ENCODE measurements at regions not wholly inside any gene's neighbourhood (a gene's known extent, or its start where the extent isn't known, plus 50 kb on each side); places are given as distances from the start of the nearest gene placed in this dataset.

DNA sequence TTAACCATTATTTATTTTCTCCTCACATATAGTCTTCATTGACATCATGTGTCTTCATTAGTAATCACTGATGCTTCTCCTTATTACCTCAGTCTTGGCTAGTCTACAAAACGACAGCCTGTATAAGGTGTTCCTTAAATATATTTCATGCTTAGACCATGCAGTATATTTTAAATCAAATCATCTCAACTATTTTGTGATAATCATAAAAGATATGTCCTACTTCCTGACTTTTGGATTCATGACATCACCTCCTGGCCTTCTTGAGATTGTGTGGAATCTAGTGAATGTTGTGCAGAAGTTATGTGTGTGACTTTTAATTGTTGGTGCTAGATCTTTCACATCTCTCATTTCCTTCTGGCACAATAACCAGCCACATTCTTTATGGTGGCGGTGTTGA, 1339.3 kb upstream of the C9orf72 start:
- H3K4me2 ChIP-seq (ENCODE audit: insufficient read depth, low read length) = no peak overlapping the region
- no peak overlapping the region for H3K9ac ChIP-seq (replicated peaks; ENCODE audit: extremely low read depth, insufficient read depth, low read length)
- H4K20me1 ChIP-seq (replicated peaks; ENCODE audit: control insufficient read depth, extremely low read depth, insufficient read depth, low read length) = no peaks in the 10 kb centered on the region
- no peaks in the 10 kb centered on the region for H3K4me1 ChIP-seq (ENCODE audit: control insufficient read depth, extremely low read depth, insufficient read depth, low read length)
- TF ChIP-seq FOS (IDR thresholded peaks at IDR 0.05; ENCODE audit: borderline replicate concordance, insufficient read depth, low read length) = no peak
- TF ChIP-seq, protein P1, sequence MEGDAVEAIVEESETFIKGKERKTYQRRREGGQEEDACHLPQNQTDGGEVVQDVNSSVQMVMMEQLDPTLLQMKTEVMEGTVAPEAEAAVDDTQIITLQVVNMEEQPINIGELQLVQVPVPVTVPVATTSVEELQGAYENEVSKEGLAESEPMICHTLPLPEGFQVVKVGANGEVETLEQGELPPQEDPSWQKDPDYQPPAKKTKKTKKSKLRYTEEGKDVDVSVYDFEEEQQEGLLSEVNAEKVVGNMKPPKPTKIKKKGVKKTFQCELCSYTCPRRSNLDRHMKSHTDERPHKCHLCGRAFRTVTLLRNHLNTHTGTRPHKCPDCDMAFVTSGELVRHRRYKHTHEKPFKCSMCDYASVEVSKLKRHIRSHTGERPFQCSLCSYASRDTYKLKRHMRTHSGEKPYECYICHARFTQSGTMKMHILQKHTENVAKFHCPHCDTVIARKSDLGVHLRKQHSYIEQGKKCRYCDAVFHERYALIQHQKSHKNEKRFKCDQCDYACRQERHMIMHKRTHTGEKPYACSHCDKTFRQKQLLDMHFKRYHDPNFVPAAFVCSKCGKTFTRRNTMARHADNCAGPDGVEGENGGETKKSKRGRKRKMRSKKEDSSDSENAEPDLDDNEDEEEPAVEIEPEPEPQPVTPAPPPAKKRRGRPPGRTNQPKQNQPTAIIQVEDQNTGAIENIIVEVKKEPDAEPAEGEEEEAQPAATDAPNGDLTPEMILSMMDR (IDR thresholded peaks at IDR 0.05; ENCODE audit: extremely low read depth in 1 of 2, insufficient read depth in 1 of 2, low read depth in 1 of 2, low read length in 2 of 2) = no peak
- TF ChIP-seq POLR2A (IDR thresholded peaks at IDR 0.05; ENCODE audit: low read depth, low read length) = no peak
- no peak for TF ChIP-seq POLR2AphosphoS5 (IDR thresholded peaks at IDR 0.05; ENCODE audit: insufficient read depth, low read depth, low read length)
- TF ChIP-seq EZH2 (IDR thresholded peaks at IDR 0.05; ENCODE audit: borderline replicate concordance, low read depth, low read length, severe bottlenecking) = no peak
- TF ChIP-seq JUN (IDR thresholded peaks at IDR 0.05; ENCODE audit: borderline replicate concordance, insufficient read depth, insufficient read length, low read depth) = no peak
- no peak for TF ChIP-seq GATA2 (IDR thresholded peaks at IDR 0.05; ENCODE audit: insufficient read depth, insufficient read length, low read depth, low read length)
- no peak for TF ChIP-seq MYC (IDR thresholded peaks at IDR 0.05; ENCODE audit: low read depth, low read length)
- no peak overlapping the region for H2AFZ ChIP-seq (ENCODE audit: low read depth, low read length)
- no TSS peak for BruUV-seq (replicated peaks)
- H3K79me2 ChIP-seq (ENCODE audit: control insufficient read depth, insufficient read depth, low read length) = no peaks in the 10 kb centered on the region
- dilution Hi-C loops (cut with MboI; ENCODE audit: extremely low pct_ligation_motif_present, low sequenced_read_pairs) (no loop called here), intact Hi-C loops (cut with micrococcal nuclease) (no loop called here)
- ChIA-PET POLR2A (no interaction called here), CTCF (no interaction called here)
- no peak overlapping the region for H3K27ac ChIP-seq (ENCODE audit: insufficient read depth, low read depth, low read length)
- H3K9me3 ChIP-seq (replicated peaks; ENCODE audit: control insufficient read depth, insufficient read depth, low read length) = no peaks in the 10 kb centered on the region
- H3K9me1 ChIP-seq (replicated peaks; ENCODE audit: control insufficient read depth, extremely low read depth, insufficient read depth, low read length) = no peaks in the 10 kb centered on the region
- H3K4me3 ChIP-seq (replicated peaks in 1 of 3; ENCODE audit: insufficient read depth in 1 of 3, low read depth in 1 of 3, low read length in 3 of 3) = no peak overlapping the region
- DNase-seq (ENCODE audit: low read depth, low spot score) = no peak
- H3K36me3 ChIP-seq (ENCODE audit: control insufficient read depth in 2 of 2, extremely low read depth in 1 of 2, insufficient read depth in 2 of 2, low read length in 2 of 2) = no peaks in the 10 kb centered on the region
- H3K27me3 ChIP-seq (ENCODE audit: control insufficient read depth in 2 of 2, insufficient read depth in 2 of 2, low read length in 2 of 2) = no peaks in the 10 kb centered on the region
- no peak for FAIRE-seq
